ENCODE measurements at regions not wholly inside any gene's neighbourhood (a gene's known extent, or its start where the extent isn't known, plus 50 kb on each side); places are given as distances from the start of the nearest gene placed in this dataset.

DNA sequence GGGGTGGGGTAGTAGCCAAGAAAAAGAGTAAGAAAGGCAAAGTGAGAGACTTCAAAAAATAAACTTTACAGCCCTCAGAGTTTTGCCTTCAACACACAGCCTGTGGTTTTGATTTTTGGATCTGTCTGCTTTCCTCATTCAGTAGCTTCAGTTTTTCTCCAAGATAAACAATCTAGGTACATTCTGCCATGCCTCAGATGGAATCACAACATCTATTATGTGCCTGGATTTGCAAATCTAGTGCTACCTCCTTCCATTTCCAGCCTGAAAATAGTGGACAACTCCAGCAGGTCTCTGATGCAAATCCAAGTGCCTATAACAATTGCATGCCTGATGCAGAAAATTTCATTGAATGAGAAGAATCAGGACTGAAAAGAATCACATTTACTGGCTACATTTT, 206.6 kb upstream of the GUCY1A2 start:
- intact Hi-C loops (cut with DNase I), result no loop called here
- Histone ChIP-seq H3K4me3 (no peak overlapping the region), H3K4me1 (no peaks in the 10 kb centered on the region), H3K27ac (no peak overlapping the region), H3K9me3 (no peaks in the 10 kb centered on the region), H3K36me3 (no peaks in the 10 kb centered on the region), H3K27me3 (no peaks in the 10 kb centered on the region)
- ATAC-seq (no peak), DNase-seq (no peak)
- TF ChIP-seq POLR2A (IDR thresholded peaks at IDR 0.05), result no peak
- TF ChIP-seq, protein P1, sequence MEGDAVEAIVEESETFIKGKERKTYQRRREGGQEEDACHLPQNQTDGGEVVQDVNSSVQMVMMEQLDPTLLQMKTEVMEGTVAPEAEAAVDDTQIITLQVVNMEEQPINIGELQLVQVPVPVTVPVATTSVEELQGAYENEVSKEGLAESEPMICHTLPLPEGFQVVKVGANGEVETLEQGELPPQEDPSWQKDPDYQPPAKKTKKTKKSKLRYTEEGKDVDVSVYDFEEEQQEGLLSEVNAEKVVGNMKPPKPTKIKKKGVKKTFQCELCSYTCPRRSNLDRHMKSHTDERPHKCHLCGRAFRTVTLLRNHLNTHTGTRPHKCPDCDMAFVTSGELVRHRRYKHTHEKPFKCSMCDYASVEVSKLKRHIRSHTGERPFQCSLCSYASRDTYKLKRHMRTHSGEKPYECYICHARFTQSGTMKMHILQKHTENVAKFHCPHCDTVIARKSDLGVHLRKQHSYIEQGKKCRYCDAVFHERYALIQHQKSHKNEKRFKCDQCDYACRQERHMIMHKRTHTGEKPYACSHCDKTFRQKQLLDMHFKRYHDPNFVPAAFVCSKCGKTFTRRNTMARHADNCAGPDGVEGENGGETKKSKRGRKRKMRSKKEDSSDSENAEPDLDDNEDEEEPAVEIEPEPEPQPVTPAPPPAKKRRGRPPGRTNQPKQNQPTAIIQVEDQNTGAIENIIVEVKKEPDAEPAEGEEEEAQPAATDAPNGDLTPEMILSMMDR (IDR thresholded peaks at IDR 0.05), result no peak

DNA sequence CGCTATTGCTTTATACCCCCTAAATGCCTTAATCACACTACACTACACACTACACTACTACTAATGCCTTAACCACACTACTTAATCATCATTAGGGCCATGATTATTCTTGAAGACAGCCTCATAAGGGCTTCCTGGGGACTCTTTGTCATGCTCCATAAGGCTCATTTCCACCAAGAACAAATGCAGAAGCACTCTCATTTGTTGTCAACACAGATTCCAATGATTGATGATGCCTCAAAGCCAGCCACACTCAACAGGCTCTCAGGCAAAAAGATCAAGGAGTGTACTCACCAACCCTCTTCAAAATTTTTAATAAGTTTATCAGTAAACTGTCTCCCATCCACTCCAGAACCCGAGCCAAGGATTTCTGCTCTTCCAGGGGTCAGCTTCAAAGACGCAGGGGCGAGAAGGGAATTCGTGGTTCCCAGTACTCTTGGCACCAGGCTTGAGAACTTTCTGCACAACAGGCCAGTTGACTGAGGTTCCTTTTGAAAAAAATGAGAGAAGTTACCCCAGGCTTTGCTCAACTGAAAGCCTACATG, 204.7 kb upstream of the GUCY1A2 start:
- Histone ChIP-seq H3K36me3 (no peaks in the 10 kb centered on the region), H3K27ac (no peak overlapping the region), H3K4me1 (no peaks in the 10 kb centered on the region), H3K27me3 (no peaks in the 10 kb centered on the region), H3K9me3 (no peaks in the 10 kb centered on the region), H3K4me3 (no peak overlapping the region)
- WGBS (ENCODE audit: insufficient coverage, low coverage, low lambda C conversion rate, missing lambda C conversion rate), result 65% methylated on average over 5 of the region's 5 CpGs
- no peak for DNase-seq
- TF ChIP-seq, protein P1 (IDR thresholded peaks at IDR 0.05), result no peak
- TF ChIP-seq POLR2A (IDR thresholded peaks at IDR 0.05), result no peak
- intact Hi-C loops (cut with DNase I), result no loop called here
- ATAC-seq, result no peak

DNA sequence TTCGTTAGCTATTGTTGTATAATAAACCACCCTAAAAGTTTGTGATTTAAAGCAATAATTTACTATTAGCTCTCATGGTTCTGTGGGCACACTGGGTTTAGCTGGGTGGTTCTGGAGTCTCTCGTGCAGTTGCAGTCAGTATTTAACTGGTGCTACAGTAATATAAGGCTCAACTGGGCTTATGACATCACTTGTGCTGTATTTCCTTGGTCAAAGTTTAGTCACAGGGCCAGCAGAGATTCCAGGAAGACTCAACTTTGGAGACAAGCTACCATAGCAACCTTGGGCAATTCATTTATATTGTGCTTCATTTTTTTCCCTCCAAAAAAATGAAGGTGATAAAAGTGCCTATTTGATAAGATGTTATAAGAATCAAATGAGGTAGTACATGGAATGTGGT, 204.2 kb upstream of the GUCY1A2 start:
- ATAC-seq, result no peak
- WGBS (ENCODE audit: insufficient coverage, low coverage, low lambda C conversion rate, missing lambda C conversion rate), result 75% methylated on average over 2 of the region's 2 CpGs
- TF ChIP-seq, protein P1 (IDR thresholded peaks at IDR 0.05), result no peak
- TF ChIP-seq POLR2A (IDR thresholded peaks at IDR 0.05), result no peak
- no peak overlapping the region for H3K4me3 ChIP-seq
- no peaks in the 10 kb centered on the region for H3K4me1 ChIP-seq
- no peaks in the 10 kb centered on the region for H3K36me3 ChIP-seq
- intact Hi-C loops (cut with DNase I), result no loop called here
- no peak overlapping the region for H3K27ac ChIP-seq
- no peaks in the 10 kb centered on the region for H3K9me3 ChIP-seq
- no peak for DNase-seq
- H3K27me3 ChIP-seq, result no peaks in the 10 kb centered on the region

DNA sequence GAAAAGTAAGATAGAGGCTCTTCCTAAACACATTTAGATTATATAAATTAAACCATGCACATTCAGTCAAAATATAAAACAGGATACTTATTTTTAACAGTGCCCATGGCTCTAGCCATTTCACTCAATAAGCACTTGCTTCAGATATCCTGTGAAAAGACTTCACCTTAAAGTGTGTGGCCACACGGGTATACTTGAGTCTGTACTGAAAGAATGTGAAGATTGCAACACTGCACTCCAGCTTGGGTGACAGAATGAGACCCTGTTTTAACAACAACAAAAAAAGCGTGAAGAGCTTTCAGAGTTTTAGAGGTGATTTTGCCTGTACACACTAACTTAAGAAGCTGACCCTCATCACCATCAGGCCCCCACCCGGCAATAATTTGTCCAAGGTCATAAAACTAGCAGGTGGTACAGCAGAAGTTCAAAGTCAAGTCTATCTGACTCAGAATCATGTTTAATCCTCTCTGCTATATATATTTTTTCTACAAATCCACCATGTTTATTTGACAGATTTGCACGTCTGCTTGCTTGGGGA, 203.5 kb upstream of the GUCY1A2 start:
- WGBS (ENCODE audit: insufficient coverage, low coverage, low lambda C conversion rate, missing lambda C conversion rate), result 76% methylated on average over 4 of the region's 4 CpGs
- H3K36me3 ChIP-seq, result no peaks in the 10 kb centered on the region
- H3K4me1 ChIP-seq, result no peaks in the 10 kb centered on the region
- H3K4me3 ChIP-seq, result no peak overlapping the region
- ATAC-seq (no peak), DNase-seq (no peak)
- intact Hi-C loops (cut with DNase I), result no loop called here
- no peak overlapping the region for H3K27ac ChIP-seq
- H3K27me3 ChIP-seq, result no peaks in the 10 kb centered on the region
- H3K9me3 ChIP-seq, result no peaks in the 10 kb centered on the region
- TF ChIP-seq, protein P1 (IDR thresholded peaks at IDR 0.05), result no peak
- TF ChIP-seq POLR2A (IDR thresholded peaks at IDR 0.05), result no peak
